ENCODE measurements at regions not wholly inside any gene's neighbourhood (a gene's known extent, or its start where the extent isn't known, plus 50 kb on each side); places are given as distances from the start of the nearest gene placed in this dataset.

DNA sequence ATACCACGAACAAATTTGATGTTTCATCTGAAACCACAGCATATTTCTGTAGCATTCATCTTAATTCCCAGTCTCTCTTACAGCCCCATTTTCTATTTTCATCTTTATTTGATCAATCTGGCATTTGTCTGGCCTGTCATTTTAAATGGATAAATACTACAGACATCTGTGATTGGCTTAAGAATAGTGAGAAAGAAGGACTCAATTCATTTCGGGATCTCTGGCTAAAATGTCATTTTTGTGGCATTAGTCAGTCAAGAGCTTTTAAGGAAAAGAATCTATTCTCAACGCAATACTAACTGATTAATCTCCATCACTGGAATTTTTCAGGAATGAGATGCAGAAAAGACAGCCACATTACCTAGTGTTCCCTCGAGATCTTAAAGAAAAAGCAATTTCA is 585.9 kb downstream of the IRS1 start:
- no peak for TF ChIP-seq POLR2AphosphoS5 (IDR thresholded peaks at IDR 0.05; ENCODE audit: low read depth, low read length)
- no peak for TF ChIP-seq POLR2A (IDR thresholded peaks at IDR 0.05; ENCODE audit: low read depth, low read length)

Measured in GM12892 (cell line).